ENCODE measurements at regions not wholly inside any gene's neighbourhood (a gene's known extent, or its start where the extent isn't known, plus 50 kb on each side); places are given as distances from the start of the nearest gene placed in this dataset.

DNA sequence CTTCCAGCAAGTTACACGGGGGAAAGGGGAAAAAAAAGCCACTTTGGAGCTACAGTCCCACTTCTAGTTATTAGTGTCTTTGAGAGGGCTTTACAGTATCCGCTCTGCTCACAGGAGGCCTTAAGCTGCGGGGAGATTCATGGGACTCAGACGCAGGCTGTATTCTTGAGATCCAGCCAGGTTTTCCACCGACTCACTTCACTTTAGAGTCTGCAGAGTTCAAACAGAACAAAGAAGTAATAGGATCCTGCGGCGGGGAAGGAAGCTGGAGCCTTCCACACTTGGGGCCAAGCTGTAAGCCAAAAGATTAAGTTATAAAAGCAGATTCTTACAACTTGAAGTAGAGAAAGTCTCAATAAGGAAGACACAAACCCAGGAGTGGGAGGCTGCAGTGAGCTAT is 60.2 kb upstream of the FAM174B start:
- WGBS, 2 experiments (ENCODE audit: extremely low coverage in 1 of 2, insufficient coverage in 1 of 2, insufficient read length in 1 of 2, insufficient replicate concordance in 2 of 2, low coverage in 1 of 2, low lambda C conversion rate in 2 of 2, missing lambda C conversion rate in 1 of 2): 79% methylated on average over 7 of the region's 7 CpGs; no CpG with 5 or more reads in 1 of the 2 experiments
- Histone ChIP-seq H3K14ac (ENCODE audit: insufficient read length) (no peak overlapping the region), H3K79me2 (ENCODE audit: control insufficient read depth in 1 of 2, insufficient read depth in 2 of 2, low read length in 2 of 2) (no peaks in the 10 kb centered on the region), H4K20me1 (replicated peaks in 1 of 2; ENCODE audit: control insufficient read depth in 1 of 2, insufficient read depth in 2 of 2, low read length in 2 of 2) (no peaks in the 10 kb centered on the region), H3K4me2 (ENCODE audit: insufficient read depth in 1 of 2, low read depth in 2 of 2, low read length in 2 of 2) (no peak overlapping the region), H2BK120ac (replicated peaks; ENCODE audit: low read depth, low read length) (no peak overlapping the region), H2BK20ac (ENCODE audit: low read length) (no peak overlapping the region), H3K4ac (replicated peaks; ENCODE audit: insufficient read length, low read depth, low read length) (no peak overlapping the region), H2BK12ac (ENCODE audit: low read depth, low read length) (no peak overlapping the region), H3K9me3 (ENCODE audit: insufficient read depth in 2 of 2, low read depth in 1 of 2, low read length in 1 of 2) (0 out of 4 replicates have a peak, but pooled peaks cover 0 to 3% of the 10 kb centered on the region in 2 experiments), H4K91ac (replicated peaks; ENCODE audit: insufficient read length, low read length) (no peak overlapping the region), H3K27ac (ENCODE audit: low read depth, low read length) (no peak overlapping the region), H3K9ac (replicated peaks in 1 of 4; ENCODE audit: extremely low read depth in 1 of 4, low read depth in 3 of 4, low read length in 3 of 4) (no peak overlapping the region), H4K8ac (ENCODE audit: extremely low read depth, insufficient read depth, low read length) (no peak overlapping the region), H3K56ac (replicated peaks; ENCODE audit: insufficient read length, low read depth, low read length) (no peak overlapping the region), H3K4me1 (replicated peaks in 1 of 4; ENCODE audit: control insufficient read depth in 3 of 4, insufficient read depth in 4 of 4, low read length in 3 of 4) (peaks cover 0 to 5% (median 3%) of the 10 kb centered on the region in 4 experiments; a peak in 4 of 7 replicates), H3K36me3 (ENCODE audit: control insufficient read depth in 2 of 4, insufficient read depth in 4 of 4, low read length in 3 of 4) (no peaks in the 10 kb centered on the region), H3K27me3 (replicated peaks in 1 of 4; ENCODE audit: control insufficient read depth in 3 of 4, extremely low read depth in 1 of 4, insufficient read depth in 3 of 4, low read length in 3 of 4) (peaks cover 0 to 31% (median 13%) of the 10 kb centered on the region in 4 experiments; a peak in 6 of 7 replicates), H2AFZ (ENCODE audit: low read length) (no peak overlapping the region), H4K5ac (ENCODE audit: insufficient read length, low read depth, low read length) (no peak overlapping the region), H3K23ac (ENCODE audit: insufficient read length) (no peak overlapping the region), H3K4me3 (ENCODE audit: extremely low read depth in 1 of 4, insufficient read depth in 2 of 4, low read depth in 3 of 4, low read length in 4 of 4) (no peak overlapping the region), H2BK5ac (ENCODE audit: low read depth, low read length) (no peak overlapping the region), H2AK5ac (ENCODE audit: low read depth, low read length) (no peak overlapping the region), H3K18ac (ENCODE audit: extremely low read depth, low read length) (no peak overlapping the region), H3K79me1 (ENCODE audit: low read depth, low read length) (no peaks in the 10 kb centered on the region), H3K23me2 (ENCODE audit: low read depth, low read length) (peaks cover 8% of the 10 kb centered on the region), H2BK15ac (ENCODE audit: low read length) (no peak overlapping the region)
- ChIA-PET POLR2A (ENCODE audit: partially characterized antibody) (no interaction called here), CTCF (ENCODE audit: partially characterized antibody) (interaction anchor here (0.6 to 3.5 kb wide), 13 partner anchors 9 to 624 kb away, joined by 3 to 16 read pairs (median 4); no protein-coding TSS in a partner anchor)
- DNase-seq (ENCODE audit: low read depth in 1 of 2, low spot score in 2 of 2) (no peak), FAIRE-seq (no peak)
- TF ChIP-seq, protein P1, sequence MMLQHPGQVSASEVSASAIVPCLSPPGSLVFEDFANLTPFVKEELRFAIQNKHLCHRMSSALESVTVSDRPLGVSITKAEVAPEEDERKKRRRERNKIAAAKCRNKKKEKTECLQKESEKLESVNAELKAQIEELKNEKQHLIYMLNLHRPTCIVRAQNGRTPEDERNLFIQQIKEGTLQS (IDR thresholded peaks at IDR 0.05; ENCODE audit: insufficient read depth, low read depth, low read length): no peak
- TF ChIP-seq HDAC6 (IDR thresholded peaks at IDR 0.05; ENCODE audit: low read depth, low read length): no peak
- TF ChIP-seq CBX5 (IDR thresholded peaks at IDR 0.05; ENCODE audit: low read depth, low read length): no peak
- TF ChIP-seq SUZ12 (IDR thresholded peaks at IDR 0.05; ENCODE audit: low read length): no peak
- TF ChIP-seq PHF8 (conservative IDR thresholded peaks at IDR 0.05; ENCODE audit: low read depth, low read length): no peak
- no peak for TF ChIP-seq BCL11A (IDR thresholded peaks at IDR 0.05; ENCODE audit: low read depth in 2 of 2, low read length in 2 of 2)
- TF ChIP-seq ASH2L (IDR thresholded peaks at IDR 0.05; ENCODE audit: low read length): no peak
- TF ChIP-seq RFX5 (IDR thresholded peaks at IDR 0.05; ENCODE audit: borderline replicate concordance, low read depth, low read length): no peak
- no peak for TF ChIP-seq EZH2 (IDR thresholded peaks at IDR 0.05; ENCODE audit: low read depth, low read length, severe bottlenecking)
- TF ChIP-seq CTBP2 (IDR thresholded peaks at IDR 0.05; ENCODE audit: borderline replicate concordance, insufficient read depth, insufficient read length, low read length): no peak
- no peak for TF ChIP-seq POLR2A (IDR thresholded peaks at IDR 0.05; ENCODE audit: control extremely low read depth in 1 of 2, low read depth in 2 of 2, low read length in 2 of 2)
- TF ChIP-seq, protein P2, sequence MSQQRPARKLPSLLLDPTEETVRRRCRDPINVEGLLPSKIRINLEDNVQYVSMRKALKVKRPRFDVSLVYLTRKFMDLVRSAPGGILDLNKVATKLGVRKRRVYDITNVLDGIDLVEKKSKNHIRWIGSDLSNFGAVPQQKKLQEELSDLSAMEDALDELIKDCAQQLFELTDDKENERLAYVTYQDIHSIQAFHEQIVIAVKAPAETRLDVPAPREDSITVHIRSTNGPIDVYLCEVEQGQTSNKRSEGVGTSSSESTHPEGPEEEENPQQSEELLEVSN (IDR thresholded peaks at IDR 0.05): no peak
- TF ChIP-seq CBX8 (IDR thresholded peaks at IDR 0.05; ENCODE audit: borderline replicate concordance, low read depth, low read length): no peak
- TF ChIP-seq TAF1 (IDR thresholded peaks at IDR 0.05; ENCODE audit: low read depth, low read length): no peak
